ENCODE measurements at regions not wholly inside any gene's neighbourhood (a gene's known extent, or its start where the extent isn't known, plus 50 kb on each side); places are given as distances from the start of the nearest gene placed in this dataset.

- H3K4me1 ChIP-seq = no peaks in the 10 kb centered on the region
- H3K4me3 ChIP-seq = no peak overlapping the region
- H3K27me3 ChIP-seq = no peaks in the 10 kb centered on the region
- DNase-seq (ENCODE audit: low spot score in 2 of 2) = no peak
- no peak for TF ChIP-seq POLR2A (IDR thresholded peaks at IDR 0.05)
- no peaks in the 10 kb centered on the region for H3K36me3 ChIP-seq
- H3K27ac ChIP-seq = no peak overlapping the region
- intact Hi-C loops (cut with DNase I; ENCODE audit: low total_unique reads) = no loop called here
- H3K9me3 ChIP-seq = no peaks in the 10 kb centered on the region
These were observed 391.1 kb upstream of the NPVF start for GRCh38 chr7:25619381-25619780.

GRCh38 chr7:25619963-25620799 is 391.9 kb upstream of the NPVF start:
- no peaks in the 10 kb centered on the region for H3K36me3 ChIP-seq
- intact Hi-C loops (cut with DNase I; ENCODE audit: low total_unique reads) = no loop called here
- peak overlapping the region in 1 of 2 donors; percentile 22 for H3K27ac ChIP-seq
- TF ChIP-seq CTCF (IDR thresholded peaks at IDR 0.05) = no peak
- H3K9me3 ChIP-seq = no peaks in the 10 kb centered on the region
- no peaks in the 10 kb centered on the region for H3K27me3 ChIP-seq
- H3K4me3 ChIP-seq = no peak overlapping the region
- DNase-seq (ENCODE audit: low spot score in 2 of 2) = peak in 1 of 2 donors; percentile 21
- no peaks in the 10 kb centered on the region for H3K4me1 ChIP-seq

- Histone ChIP-seq H3K4me1 (no peaks in the 10 kb centered on the region), H3K27me3 (no peaks in the 10 kb centered on the region), H3K9me3 (no peaks in the 10 kb centered on the region), H3K36me3 (no peaks in the 10 kb centered on the region), H3K4me3 (no peak overlapping the region), H3K27ac (no peak overlapping the region)
- no peak for DNase-seq (ENCODE audit: low spot score in 2 of 2)
- intact Hi-C loops (cut with DNase I; ENCODE audit: low total_unique reads) = no loop called here
- TF ChIP-seq CTCF (IDR thresholded peaks at IDR 0.05) (no peak), POLR2A (IDR thresholded peaks at IDR 0.05) (no peak), POLR2AphosphoS5 (IDR thresholded peaks at IDR 0.05) (no peak)
These were observed 393.7 kb upstream of the NPVF start for GRCh38 chr7:25621993-25622392.

DNA sequence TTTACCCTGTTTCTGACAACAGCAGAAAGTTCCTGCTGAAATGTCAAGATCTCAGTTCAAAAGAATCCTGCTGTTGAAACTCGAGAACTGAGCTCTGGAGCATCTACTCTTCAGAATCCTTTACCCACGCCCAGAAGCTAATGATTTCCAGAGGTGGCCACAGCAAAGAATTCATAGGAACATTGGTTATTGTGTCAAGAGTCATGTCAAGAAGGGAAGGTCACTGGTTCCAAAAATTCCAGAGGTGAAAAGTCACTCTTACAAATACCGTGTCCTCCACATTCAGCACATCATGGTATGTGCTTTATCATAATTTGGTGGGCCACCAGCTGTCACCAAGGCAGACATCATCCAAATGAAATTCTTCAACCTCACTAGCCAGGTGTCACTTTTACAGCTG is 394.4 kb upstream of the NPVF start:
- intact Hi-C loops (cut with DNase I; ENCODE audit: low total_unique reads) = no loop called here
- Histone ChIP-seq H3K27ac (no peak overlapping the region), H3K4me3 (no peak overlapping the region), H3K9me3 (no peaks in the 10 kb centered on the region), H3K4me1 (no peaks in the 10 kb centered on the region), H3K36me3 (no peaks in the 10 kb centered on the region), H3K27me3 (no peaks in the 10 kb centered on the region)
- no peak for DNase-seq (ENCODE audit: low spot score in 2 of 2)
- no peak for TF ChIP-seq POLR2A (IDR thresholded peaks at IDR 0.05)
- no peak for TF ChIP-seq POLR2AphosphoS5 (IDR thresholded peaks at IDR 0.05)
- no peak for TF ChIP-seq CTCF (IDR thresholded peaks at IDR 0.05)

- no peak for DNase-seq (ENCODE audit: low spot score in 2 of 2)
- Histone ChIP-seq H3K9me3 (no peaks in the 10 kb centered on the region), H3K4me3 (no peak overlapping the region), H3K4me1 (no peaks in the 10 kb centered on the region), H3K36me3 (no peaks in the 10 kb centered on the region), H3K27me3 (no peaks in the 10 kb centered on the region), H3K27ac (no peak overlapping the region)
- intact Hi-C loops (cut with DNase I; ENCODE audit: low total_unique reads) = no loop called here
- TF ChIP-seq POLR2A (IDR thresholded peaks at IDR 0.05) (no peak), POLR2AphosphoS5 (IDR thresholded peaks at IDR 0.05) (no peak), CTCF (IDR thresholded peaks at IDR 0.05) (no peak)
These were observed 395.8 kb upstream of the NPVF start for GRCh38 chr7:25624051-25624450.

Measured in breast epithelium (tissue), 4 donors.